Muscle layer of colon (tissue), 2 donors: ENCODE measurements at regions not wholly inside any gene's neighbourhood (a gene's known extent, or its start where the extent isn't known, plus 50 kb on each side); places are given as distances from the start of the nearest gene placed in this dataset.

Experiments
- H3K27ac ChIP-seq: one replicate; pipeline ENCODE4 v1.7.0; 2013; ENCODE audit warnings: low read depth, mild to moderate bottlenecking, low read length, moderate library complexity
- H3K27me3 ChIP-seq, 2 donors: one replicate each; pipeline ENCODE4 v1.7.0; 2013; ENCODE audit warnings: low read length in 2 of 2, mild to moderate bottlenecking in 2 of 2; ENCODE audit not compliant: insufficient read depth in 2 of 2, control insufficient read depth in 1 of 2
- H3K36me3 ChIP-seq: one replicate; pipeline ENCODE4 v1.7.0; 2013; ENCODE audit warnings: mild to moderate bottlenecking, low read length; ENCODE audit not compliant: insufficient read depth
- H3K4me1 ChIP-seq: one replicate; pipeline ENCODE4 v1.7.0; 2013; ENCODE audit warnings: mild to moderate bottlenecking, low read length; ENCODE audit not compliant: insufficient read depth
- H3K4me3 ChIP-seq, 2 donors: one replicate each; pipeline ENCODE4 v1.7.0; 2013; ENCODE audit warnings: low read length in 2 of 2, low read depth in 1 of 2, mild to moderate bottlenecking in 1 of 2, moderate library complexity in 1 of 2
- H3K9ac ChIP-seq: one replicate; pipeline ENCODE4 v1.7.0; 2013; ENCODE audit warnings: low read length
- H3K9me3 ChIP-seq: one replicate; pipeline ENCODE4 v1.7.0; 2013; ENCODE audit warnings: mild to moderate bottlenecking, low read length
- donor health status: abdominal sarcoma.
- donor health status: Adenocarcinoma of cecum.

DNA sequence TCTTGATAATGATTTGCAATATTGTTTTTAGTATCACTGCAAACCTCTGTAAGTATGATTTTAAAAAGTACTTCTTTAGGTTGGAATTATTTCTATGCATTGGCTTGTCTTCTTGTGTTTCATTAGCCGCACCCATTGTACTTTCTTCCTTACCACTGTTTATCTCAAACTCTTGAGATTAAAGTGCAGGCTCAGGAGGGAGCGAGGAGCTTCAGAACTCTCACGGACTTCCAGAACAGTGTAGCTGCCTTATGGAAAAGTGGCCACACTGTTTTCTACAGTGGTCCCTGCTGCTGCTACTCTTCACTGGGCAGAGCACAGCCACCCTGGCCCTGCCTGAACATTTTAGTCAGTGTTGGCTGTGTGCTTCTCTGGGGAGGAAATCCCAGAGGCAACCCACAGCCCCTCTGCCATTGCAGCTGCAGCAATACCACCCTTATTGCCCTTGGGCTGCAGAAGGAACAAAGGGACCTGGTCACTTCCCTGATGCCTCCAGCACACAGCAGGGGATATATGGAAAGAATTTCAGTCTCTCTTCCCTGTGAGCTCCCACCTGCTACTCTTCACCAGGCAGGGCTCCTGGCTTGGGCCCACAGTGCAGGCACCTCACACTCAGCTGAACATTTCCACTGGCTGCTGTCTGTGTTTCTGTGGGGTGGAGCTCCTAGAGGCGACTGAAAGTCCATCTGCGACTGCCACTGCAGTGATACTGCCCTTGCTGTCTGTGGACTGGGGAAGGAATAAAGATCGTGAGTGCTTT lies 91.7 kb upstream of the MAP3K4 start:
- no peak overlapping the region for H3K9ac ChIP-seq
- H3K9me3 ChIP-seq = no peaks in the 10 kb centered on the region
- no peak overlapping the region for H3K4me3 ChIP-seq
- H3K27ac ChIP-seq = no peak overlapping the region
- H3K4me1 ChIP-seq = no peaks in the 10 kb centered on the region
- H3K36me3 ChIP-seq = no peaks in the 10 kb centered on the region
- no peaks in the 10 kb centered on the region for H3K27me3 ChIP-seq

DNA sequence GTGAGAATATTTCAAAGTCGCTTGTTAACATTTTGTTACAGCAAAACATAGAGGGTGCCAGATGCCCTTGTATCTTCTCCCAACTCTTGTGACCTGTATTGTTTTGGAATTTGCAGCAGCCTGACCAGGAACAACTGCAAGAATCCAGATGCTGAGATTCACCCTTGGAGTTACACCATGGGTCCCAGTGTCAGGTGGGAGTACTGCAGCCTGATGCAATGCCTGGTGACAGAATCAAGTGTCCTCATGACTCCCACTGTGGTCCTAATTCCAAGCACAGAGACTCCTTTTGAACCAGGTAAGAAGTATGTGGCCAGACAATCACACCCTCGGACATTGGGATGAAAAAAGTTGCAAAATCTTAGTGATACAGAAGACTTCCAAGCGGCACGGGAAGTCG lies 79.6 kb upstream of the MAP3K4 start:
- Histone ChIP-seq H3K4me3 (no peak overlapping the region), H3K9me3 (no peaks in the 10 kb centered on the region), H3K4me1 (no peaks in the 10 kb centered on the region), H3K27ac (no peak overlapping the region), H3K9ac (no peak overlapping the region), H3K36me3 (no peaks in the 10 kb centered on the region), H3K27me3 (no peaks in the 10 kb centered on the region)

DNA sequence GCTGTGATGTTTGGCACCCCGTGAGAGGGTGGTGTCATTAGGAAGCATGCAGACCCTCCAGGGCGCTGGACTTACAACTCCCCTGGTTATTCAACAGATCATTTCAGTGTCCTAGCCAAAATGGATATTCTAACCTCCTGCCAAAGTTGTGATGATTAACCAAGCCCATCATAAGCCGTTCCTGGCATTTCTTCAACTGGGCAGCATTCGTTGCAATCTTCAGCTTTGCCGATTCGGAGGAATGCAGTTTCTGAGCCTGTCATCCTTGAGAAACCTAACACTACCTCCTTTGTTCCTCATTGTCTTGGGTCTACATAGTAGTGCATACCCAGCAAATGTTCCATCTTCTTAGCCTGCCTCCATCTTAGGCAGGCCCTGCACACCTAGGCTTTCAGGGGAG lies 79.2 kb upstream of the MAP3K4 start:
- Histone ChIP-seq H3K27ac (no peak overlapping the region), H3K9ac (no peak overlapping the region), H3K27me3 (no peaks in the 10 kb centered on the region), H3K9me3 (no peaks in the 10 kb centered on the region), H3K4me3 (no peak overlapping the region), H3K36me3 (no peaks in the 10 kb centered on the region), H3K4me1 (no peaks in the 10 kb centered on the region)

DNA sequence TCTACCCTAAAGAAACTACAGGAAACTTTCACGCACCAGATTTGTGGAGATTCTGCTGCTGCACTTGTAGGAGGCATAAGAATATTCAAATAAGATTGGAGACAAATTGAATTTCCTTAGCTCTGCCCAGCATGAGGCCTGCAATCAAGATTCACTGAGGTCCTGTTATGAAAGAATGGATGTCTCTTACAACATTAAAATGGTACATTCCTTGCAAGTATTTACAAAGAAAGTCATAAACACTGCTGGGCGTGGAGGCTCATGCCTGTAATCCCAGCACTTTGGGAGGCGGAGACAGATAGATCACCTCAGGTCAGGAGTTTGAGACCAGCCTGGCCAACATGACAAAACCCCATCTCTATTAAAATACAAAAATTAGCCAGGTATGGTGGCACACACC lies 74.0 kb upstream of the MAP3K4 start:
- no peaks in the 10 kb centered on the region for H3K9me3 ChIP-seq
- H3K36me3 ChIP-seq = no peaks in the 10 kb centered on the region
- H3K4me3 ChIP-seq = no peak overlapping the region
- H3K4me1 ChIP-seq = no peaks in the 10 kb centered on the region
- no peak overlapping the region for H3K9ac ChIP-seq
- H3K27ac ChIP-seq = no peak overlapping the region
- no peaks in the 10 kb centered on the region for H3K27me3 ChIP-seq

DNA sequence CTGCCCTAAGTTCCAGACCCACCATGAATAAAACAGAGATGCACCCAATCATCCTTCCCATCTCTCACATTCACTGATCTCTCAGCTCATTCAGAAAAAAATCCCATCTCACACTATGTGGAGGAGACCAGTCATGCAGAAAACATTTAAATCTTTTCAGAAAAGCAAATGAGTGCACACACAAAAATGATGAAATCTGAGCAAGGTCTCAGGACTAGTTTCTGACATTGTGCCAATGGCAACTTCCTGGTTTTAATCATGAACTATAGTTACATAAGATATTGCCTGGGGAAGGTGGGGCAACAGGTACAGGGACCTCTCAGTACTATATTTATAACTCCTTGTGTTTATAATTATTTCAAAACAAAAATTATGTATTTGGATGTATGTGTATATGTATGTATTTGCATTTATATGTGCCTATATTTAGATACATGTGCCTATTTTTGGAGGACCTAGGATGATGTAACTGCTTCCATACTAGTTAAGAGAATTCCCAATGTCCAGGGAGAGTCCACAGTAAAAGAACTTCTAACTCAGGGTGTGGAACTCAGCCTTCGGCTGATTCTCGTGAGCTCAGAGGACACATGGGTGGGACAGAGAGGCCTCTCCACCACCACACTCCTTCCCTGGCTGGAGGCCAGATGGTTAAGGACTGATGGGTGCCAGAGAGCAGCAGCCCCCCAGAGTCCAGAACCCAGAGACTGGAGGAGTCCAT lies 71.7 kb upstream of the MAP3K4 start:
- no peaks in the 10 kb centered on the region for H3K27me3 ChIP-seq
- no peak overlapping the region for H3K9ac ChIP-seq
- H3K9me3 ChIP-seq = no peaks in the 10 kb centered on the region
- no peaks in the 10 kb centered on the region for H3K36me3 ChIP-seq
- H3K27ac ChIP-seq = no peak overlapping the region
- no peak overlapping the region for H3K4me3 ChIP-seq
- no peaks in the 10 kb centered on the region for H3K4me1 ChIP-seq

DNA sequence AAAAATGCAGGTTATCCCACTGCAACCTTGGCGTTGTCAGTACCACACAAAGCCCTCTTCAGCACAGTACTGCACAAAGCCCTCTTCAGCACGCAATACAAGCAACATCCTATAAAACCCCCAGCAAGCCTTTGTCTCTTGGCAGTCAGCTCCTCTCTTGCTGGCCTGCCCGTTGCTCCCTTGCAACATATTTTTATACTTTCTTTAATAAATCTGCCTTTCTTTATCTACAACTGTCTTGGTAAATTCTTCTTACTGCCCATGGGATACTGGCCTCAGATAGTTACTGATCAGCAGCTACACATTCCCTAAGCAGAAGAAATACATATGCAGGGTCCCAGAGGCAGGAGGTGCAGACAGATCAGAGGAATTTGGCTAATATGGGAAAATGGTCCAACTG lies 70.5 kb upstream of the MAP3K4 start:
- Histone ChIP-seq H3K4me3 (no peak overlapping the region), H3K9me3 (no peaks in the 10 kb centered on the region), H3K4me1 (no peaks in the 10 kb centered on the region), H3K27me3 (no peaks in the 10 kb centered on the region), H3K27ac (no peak overlapping the region), H3K9ac (no peak overlapping the region), H3K36me3 (no peaks in the 10 kb centered on the region)

DNA sequence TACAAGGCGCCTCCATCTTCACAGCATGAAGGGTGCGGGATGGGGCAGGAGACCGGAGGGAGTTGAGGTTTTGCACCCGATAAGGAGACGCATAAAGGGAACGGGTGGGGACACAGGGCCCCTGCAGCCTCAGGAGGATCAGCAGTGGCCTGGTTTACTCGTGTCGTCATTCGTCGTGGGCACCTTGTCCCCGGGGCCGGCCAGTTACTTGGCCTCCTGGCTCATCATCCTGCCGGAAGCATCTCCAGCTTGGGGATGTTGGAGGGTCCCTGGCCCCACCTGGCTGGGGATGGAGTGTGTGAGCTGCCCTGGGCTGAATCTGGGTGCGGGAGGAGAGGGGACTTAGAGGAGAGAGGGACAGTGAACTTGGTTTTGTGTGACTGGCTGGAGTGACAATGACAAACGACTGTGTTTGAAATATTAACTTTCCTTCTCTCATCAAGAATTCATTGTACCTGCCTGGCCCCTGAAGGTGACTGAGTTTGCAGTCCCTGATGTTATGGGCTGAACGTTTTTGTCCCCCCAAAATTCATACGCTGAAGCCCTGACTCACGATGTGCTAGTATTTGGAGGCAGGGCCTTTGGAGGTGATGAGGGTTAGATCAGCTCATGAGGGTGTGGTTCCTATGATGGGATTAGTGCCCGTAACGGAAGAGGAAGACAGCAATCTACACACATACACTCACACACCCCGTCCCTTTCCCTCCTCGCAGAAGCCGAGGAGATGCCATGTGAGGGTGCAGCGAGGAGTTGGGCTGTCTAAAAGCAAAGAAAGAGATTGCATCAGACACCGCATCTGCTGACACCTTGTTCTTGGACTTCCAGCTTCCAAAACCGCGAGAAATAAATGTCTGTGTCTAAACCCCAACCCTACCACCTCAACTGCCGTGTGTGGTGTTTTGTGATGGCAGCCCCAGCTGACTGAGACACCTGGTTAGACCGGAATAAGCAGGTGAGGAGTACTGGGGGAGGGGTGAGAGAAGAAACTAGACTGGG lies 65.0 kb upstream of the MAP3K4 start:
- Histone ChIP-seq H3K27ac (no peak overlapping the region), H3K9me3 (no peaks in the 10 kb centered on the region), H3K9ac (no peak overlapping the region), H3K4me1 (peaks cover 5% of the 10 kb centered on the region), H3K27me3 (peaks cover 0 to 6% of the 10 kb centered on the region in 2 donors), H3K4me3 (no peak overlapping the region), H3K36me3 (no peaks in the 10 kb centered on the region)

DNA sequence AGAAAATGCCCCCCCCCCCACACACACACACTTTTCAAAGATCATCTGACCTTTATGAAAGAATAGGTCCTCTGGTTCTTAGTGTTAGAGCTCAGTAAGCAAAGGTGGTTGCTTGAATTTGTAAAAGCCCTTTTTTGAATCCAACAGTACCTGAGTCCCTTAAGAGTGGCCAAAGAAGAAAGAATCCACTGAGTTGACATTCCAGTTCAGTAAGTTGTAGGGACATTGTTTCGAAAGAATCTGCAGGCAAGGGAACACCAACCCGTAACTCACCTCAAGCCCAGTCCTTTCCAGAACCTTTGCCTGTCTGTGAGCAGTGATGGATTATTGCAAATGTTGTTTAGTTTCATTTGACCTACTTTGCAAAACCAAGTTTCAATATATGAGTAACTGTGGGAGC lies 64.2 kb upstream of the MAP3K4 start:
- Histone ChIP-seq H3K9ac (no peak overlapping the region), H3K27me3 (peaks cover 0 to 6% of the 10 kb centered on the region in 2 donors), H3K4me3 (no peak overlapping the region), H3K27ac (no peak overlapping the region), H3K9me3 (no peaks in the 10 kb centered on the region), H3K36me3 (no peaks in the 10 kb centered on the region), H3K4me1 (peaks cover 6% of the 10 kb centered on the region)

DNA sequence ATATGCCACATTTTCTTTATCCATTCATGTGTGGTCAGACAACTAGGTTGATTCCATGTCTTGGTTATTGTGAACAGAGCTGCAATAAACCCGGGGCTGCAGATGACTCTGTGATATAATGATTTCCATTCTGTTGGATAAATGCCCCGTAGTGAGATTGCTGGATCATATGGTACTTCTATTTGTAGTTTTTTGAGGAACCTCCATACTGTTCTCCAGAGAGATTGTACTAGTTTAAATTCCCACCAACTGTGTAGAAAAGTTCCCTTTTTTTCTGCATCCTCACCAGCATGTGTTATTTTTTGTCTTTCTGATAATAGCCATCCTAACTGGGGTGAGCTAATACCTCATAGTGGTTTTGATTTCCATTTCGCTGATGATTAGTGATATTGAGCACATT lies 62.2 kb upstream of the MAP3K4 start:
- Histone ChIP-seq H3K27ac (no peak overlapping the region), H3K4me1 (peaks cover 6% of the 10 kb centered on the region), H3K36me3 (no peaks in the 10 kb centered on the region), H3K9me3 (no peaks in the 10 kb centered on the region), H3K9ac (no peak overlapping the region), H3K4me3 (no peak overlapping the region), H3K27me3 (peaks cover 0 to 6% of the 10 kb centered on the region in 2 donors)

DNA sequence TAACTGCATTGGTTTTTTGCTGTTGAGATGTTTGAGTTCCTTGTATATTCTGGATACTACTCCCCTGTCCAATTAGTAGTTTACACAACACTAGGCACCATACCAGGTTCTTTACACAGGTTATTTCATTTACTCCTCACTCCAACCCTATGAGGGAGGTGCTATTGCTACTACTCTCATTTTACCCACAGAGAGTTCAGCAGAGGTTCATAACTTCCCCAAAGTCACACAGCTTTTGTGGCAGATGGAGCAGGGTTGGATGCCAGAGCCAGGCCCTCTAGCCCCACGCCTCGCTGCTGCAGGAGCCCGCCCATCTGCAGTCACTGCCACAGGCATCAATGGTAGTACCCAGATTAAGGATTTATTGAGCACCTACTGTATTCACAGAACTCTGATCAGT lies 61.7 kb upstream of the MAP3K4 start:
- peaks cover 0 to 6% of the 10 kb centered on the region in 2 donors for H3K27me3 ChIP-seq
- H3K27ac ChIP-seq = no peak overlapping the region
- H3K9ac ChIP-seq = no peak overlapping the region
- peaks cover 6% of the 10 kb centered on the region for H3K4me1 ChIP-seq
- H3K9me3 ChIP-seq = no peaks in the 10 kb centered on the region
- H3K36me3 ChIP-seq = no peaks in the 10 kb centered on the region
- no peak overlapping the region for H3K4me3 ChIP-seq
